ENCODE measurements at regions not wholly inside any gene's neighbourhood (a gene's known extent, or its start where the extent isn't known, plus 50 kb on each side); places are given as distances from the start of the nearest gene placed in this dataset.

DNA sequence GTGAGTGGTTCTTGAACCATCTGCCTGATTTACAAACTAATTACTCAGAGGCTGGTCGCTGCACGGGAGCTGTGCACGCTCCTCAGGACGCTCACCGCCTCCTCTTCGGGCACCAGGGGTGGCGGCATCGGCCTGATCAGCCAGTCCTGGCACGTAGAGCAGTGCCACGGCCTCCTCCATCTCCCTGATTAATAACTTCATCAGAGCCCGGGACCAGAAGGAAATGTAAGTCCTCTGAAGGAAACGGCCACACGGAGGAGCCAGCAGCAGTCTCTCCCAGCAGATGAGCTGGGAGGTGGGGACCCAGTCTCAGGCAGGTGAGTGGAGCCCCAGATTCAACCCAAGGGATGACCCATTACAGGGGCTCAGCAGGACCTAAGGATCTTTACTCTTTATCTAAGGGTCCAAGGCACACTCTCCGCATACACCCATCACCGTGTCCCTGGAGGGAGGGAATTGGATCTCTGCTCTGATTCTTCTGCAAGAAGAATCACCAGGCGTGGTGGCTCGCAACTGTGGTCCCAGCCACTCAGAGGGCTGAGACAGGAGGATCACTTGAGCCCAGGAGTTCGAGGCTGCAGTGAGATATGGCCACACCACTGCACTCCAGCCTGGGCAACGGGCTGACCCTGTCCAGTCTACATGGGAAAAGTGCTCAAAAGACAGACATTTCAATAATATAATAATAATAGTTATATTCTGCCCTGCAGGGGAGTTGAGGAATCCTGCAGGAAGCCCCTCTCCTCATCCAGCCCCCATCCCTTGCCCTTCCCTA is 366.5 kb downstream of the SEC14L1 start:
- TF ChIP-seq, protein P1, sequence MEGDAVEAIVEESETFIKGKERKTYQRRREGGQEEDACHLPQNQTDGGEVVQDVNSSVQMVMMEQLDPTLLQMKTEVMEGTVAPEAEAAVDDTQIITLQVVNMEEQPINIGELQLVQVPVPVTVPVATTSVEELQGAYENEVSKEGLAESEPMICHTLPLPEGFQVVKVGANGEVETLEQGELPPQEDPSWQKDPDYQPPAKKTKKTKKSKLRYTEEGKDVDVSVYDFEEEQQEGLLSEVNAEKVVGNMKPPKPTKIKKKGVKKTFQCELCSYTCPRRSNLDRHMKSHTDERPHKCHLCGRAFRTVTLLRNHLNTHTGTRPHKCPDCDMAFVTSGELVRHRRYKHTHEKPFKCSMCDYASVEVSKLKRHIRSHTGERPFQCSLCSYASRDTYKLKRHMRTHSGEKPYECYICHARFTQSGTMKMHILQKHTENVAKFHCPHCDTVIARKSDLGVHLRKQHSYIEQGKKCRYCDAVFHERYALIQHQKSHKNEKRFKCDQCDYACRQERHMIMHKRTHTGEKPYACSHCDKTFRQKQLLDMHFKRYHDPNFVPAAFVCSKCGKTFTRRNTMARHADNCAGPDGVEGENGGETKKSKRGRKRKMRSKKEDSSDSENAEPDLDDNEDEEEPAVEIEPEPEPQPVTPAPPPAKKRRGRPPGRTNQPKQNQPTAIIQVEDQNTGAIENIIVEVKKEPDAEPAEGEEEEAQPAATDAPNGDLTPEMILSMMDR (conservative IDR thresholded peaks at IDR 0.05) = no peak
- TF ChIP-seq EZH2 (IDR thresholded peaks at IDR 0.05; ENCODE audit: low read depth) = no peak
